Parathyroid adenoma (tissue), 2 donors: ENCODE measurements at regions not wholly inside any gene's neighbourhood (a gene's known extent, or its start where the extent isn't known, plus 50 kb on each side); places are given as distances from the start of the nearest gene placed in this dataset.

ENCODE experiments used
- H2AFZ ChIP-seq: fragments of 300-600 bp; sonication (generic); one replicate; pipeline ENCODE4 v1.7.0; 2017; ENCODE audit warnings: antibody characterized with exemption, mild to moderate bottlenecking
- H3K27ac ChIP-seq: fragments of 300-600 bp; sonication (generic); one replicate; pipeline ENCODE4 v1.7.0; 2017
- H3K27me3 ChIP-seq: fragments of 300-600 bp; sonication (generic); one replicate; pipeline ENCODE4 v1.7.0; 2017; ENCODE audit warnings: low read length; ENCODE audit not compliant: control insufficient read depth, insufficient read depth
- H3K36me3 ChIP-seq: fragments of 300-600 bp; sonication (generic); one replicate; pipeline ENCODE4 v1.7.0; 2017; ENCODE audit warnings: low read length; ENCODE audit not compliant: control insufficient read depth, insufficient read depth
- H3K4me1 ChIP-seq: fragments of 300-600 bp; sonication (generic); one replicate; pipeline ENCODE4 v1.7.0; 2017; ENCODE audit warnings: control low read depth
- H3K4me2 ChIP-seq: fragments of 300-600 bp; sonication (generic); one replicate; pipeline ENCODE4 v1.7.0; 2017; ENCODE audit warnings: low read length
- H3K4me3 ChIP-seq: fragments of 300-600 bp; sonication (generic); one replicate; pipeline ENCODE4 v1.7.0; 2017; ENCODE audit warnings: low read depth, low read length
- H3K79me2 ChIP-seq: fragments of 300-600 bp; sonication (generic); one replicate; pipeline ENCODE4 v1.7.0; 2017; ENCODE audit warnings: control low read depth
- H3K9ac ChIP-seq: fragments of 300-600 bp; sonication (generic); one replicate; pipeline ENCODE4 v1.7.0; 2017; ENCODE audit warnings: mild to moderate bottlenecking
- H3K9me3 ChIP-seq: fragments of 300-600 bp; sonication (generic); one replicate; pipeline ENCODE4 v1.7.0; 2017; ENCODE audit warnings: low read length; ENCODE audit not compliant: control insufficient read depth
- TF ChIP-seq, protein P1 (sequence below): fragments of 300-600 bp; sonication (generic); IDR thresholded peaks from one replicate; pipeline ENCODE4 v1.7.0; 2017; ENCODE audit warnings: antibody characterized with exemption, mild to moderate bottlenecking
- donor health status: primary hyperparathyroidism.

DNA sequence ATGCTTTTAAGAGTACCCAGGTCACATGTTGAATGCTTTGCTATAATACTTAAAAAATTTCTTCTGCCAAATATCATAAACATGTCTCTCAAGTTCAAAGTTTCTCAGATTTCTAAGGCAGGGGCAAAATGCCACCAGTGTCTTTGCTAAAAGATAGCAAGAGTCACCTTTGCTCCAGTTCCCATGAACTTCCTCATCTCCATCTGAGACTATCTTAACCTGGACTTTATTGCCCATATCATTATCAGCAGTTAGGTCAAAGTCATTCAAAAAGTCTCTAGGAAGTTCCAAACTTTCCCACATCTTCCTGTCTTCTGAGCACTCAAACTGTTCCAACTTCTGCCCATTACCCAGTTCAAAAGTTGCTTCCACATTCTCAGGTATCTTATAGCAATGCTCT lies 307.6 kb upstream of the TNC start:
- H3K4me3 ChIP-seq, result no peak overlapping the region
- no peak overlapping the region for H3K9ac ChIP-seq
- no peaks in the 10 kb centered on the region for H3K4me1 ChIP-seq
- H3K79me2 ChIP-seq, result no peaks in the 10 kb centered on the region
- TF ChIP-seq, protein P1, sequence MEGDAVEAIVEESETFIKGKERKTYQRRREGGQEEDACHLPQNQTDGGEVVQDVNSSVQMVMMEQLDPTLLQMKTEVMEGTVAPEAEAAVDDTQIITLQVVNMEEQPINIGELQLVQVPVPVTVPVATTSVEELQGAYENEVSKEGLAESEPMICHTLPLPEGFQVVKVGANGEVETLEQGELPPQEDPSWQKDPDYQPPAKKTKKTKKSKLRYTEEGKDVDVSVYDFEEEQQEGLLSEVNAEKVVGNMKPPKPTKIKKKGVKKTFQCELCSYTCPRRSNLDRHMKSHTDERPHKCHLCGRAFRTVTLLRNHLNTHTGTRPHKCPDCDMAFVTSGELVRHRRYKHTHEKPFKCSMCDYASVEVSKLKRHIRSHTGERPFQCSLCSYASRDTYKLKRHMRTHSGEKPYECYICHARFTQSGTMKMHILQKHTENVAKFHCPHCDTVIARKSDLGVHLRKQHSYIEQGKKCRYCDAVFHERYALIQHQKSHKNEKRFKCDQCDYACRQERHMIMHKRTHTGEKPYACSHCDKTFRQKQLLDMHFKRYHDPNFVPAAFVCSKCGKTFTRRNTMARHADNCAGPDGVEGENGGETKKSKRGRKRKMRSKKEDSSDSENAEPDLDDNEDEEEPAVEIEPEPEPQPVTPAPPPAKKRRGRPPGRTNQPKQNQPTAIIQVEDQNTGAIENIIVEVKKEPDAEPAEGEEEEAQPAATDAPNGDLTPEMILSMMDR, result no peak
- H3K27me3 ChIP-seq, result no peaks in the 10 kb centered on the region
- no peaks in the 10 kb centered on the region for H3K36me3 ChIP-seq
- H3K9me3 ChIP-seq, result no peaks in the 10 kb centered on the region
- H3K27ac ChIP-seq, result no peak overlapping the region
- no peak overlapping the region for H3K4me2 ChIP-seq
- H2AFZ ChIP-seq, result no peak overlapping the region

DNA sequence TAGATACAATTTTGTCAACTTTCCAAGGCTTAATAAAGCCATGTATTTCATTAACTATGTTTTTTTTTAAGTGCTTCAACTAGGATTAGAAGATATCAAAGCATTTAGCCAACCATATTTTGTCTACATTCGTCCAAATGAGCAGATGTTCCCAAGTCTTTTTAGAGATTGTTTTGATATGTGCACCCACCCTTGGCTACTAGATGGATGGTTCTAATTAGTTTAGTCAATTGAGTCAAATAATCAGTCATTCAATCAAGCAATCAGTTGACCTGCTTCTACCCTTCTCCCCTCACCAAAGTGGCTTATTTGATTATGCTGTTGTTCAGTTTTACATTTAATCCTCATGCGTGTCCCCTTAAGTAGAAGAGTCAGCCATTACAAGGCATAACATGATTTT lies 319.5 kb upstream of the TNC start:
- TF ChIP-seq, protein P1, result no peak
- no peak overlapping the region for H3K4me2 ChIP-seq
- H3K79me2 ChIP-seq, result no peaks in the 10 kb centered on the region
- no peak overlapping the region for H3K27ac ChIP-seq
- H3K9me3 ChIP-seq, result no peaks in the 10 kb centered on the region
- no peak overlapping the region for H3K4me3 ChIP-seq
- no peak overlapping the region for H2AFZ ChIP-seq
- no peaks in the 10 kb centered on the region for H3K4me1 ChIP-seq
- H3K36me3 ChIP-seq, result no peaks in the 10 kb centered on the region
- no peaks in the 10 kb centered on the region for H3K27me3 ChIP-seq
- H3K9ac ChIP-seq, result no peak overlapping the region

DNA sequence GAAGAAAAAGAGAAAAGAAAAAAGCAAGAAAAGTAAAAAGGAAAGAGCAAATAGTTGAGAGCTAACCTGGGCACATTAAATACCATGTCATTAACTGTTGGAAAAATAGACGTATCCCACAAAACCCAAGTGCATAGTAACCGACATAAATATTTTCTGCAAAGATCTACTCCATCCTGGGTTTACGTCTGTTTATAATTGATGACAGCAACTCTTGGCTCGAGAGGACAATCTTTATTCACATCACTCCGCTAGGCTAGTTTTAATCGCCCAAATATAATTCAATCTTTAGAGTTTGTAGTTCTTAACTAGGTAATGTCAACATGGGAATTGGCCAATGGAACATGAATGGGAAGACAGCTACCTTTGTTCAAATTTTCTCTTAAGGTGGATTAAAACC lies 321.7 kb upstream of the TNC start:
- Histone ChIP-seq H3K9me3 (no peaks in the 10 kb centered on the region), H3K4me1 (no peaks in the 10 kb centered on the region), H3K4me3 (no peak overlapping the region), H3K27ac (no peak overlapping the region), H3K9ac (no peak overlapping the region), H3K4me2 (no peak overlapping the region), H2AFZ (no peak overlapping the region), H3K36me3 (no peaks in the 10 kb centered on the region), H3K27me3 (no peaks in the 10 kb centered on the region), H3K79me2 (no peaks in the 10 kb centered on the region)
- TF ChIP-seq, protein P1, result no peak

DNA sequence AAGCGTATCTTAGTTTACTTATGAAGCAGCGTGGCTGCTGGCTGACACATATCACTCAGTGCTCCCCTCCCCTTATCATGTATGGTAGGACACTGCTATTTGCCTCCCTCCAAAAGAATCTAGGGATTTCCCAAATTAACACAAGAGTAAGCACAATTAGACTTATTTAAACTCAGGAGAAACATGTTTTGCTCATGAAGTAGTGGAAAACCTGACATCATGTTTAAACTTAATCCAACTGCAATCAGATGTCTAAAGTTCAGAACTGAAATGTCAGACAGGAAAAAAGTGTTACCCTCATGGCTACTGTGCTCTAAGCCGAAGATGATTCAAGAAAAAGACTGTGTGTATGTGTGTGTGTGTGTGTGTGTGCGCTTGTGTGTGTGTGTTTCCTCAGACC lies 324.1 kb upstream of the TNC start:
- H3K27me3 ChIP-seq, result no peaks in the 10 kb centered on the region
- H3K27ac ChIP-seq, result no peak overlapping the region
- TF ChIP-seq, protein P1, result no peak
- no peaks in the 10 kb centered on the region for H3K4me1 ChIP-seq
- no peak overlapping the region for H3K4me3 ChIP-seq
- no peaks in the 10 kb centered on the region for H3K9me3 ChIP-seq
- H3K36me3 ChIP-seq, result no peaks in the 10 kb centered on the region
- H2AFZ ChIP-seq, result no peak overlapping the region
- no peak overlapping the region for H3K4me2 ChIP-seq
- H3K79me2 ChIP-seq, result no peaks in the 10 kb centered on the region
- H3K9ac ChIP-seq, result no peak overlapping the region

DNA sequence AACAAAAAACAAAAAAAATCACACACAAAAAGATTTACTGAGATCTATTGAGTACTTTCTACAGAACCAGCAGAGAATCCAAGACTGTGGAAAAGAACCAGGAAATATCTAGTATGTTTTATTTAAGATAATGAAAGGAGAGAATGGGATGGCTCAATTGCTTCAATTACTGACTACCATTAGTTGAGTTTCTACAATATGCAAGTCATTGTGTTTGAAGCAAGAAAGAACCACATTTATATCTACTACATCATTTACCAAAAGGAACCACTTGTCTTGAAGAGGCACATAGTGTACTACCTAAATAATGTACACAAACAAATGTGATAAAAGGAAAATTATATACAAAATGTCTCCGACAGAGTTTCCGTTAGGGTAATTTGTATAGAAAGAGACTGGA lies 325.9 kb upstream of the TNC start:
- H3K9me3 ChIP-seq, result no peaks in the 10 kb centered on the region
- no peak overlapping the region for H3K4me2 ChIP-seq
- H3K4me3 ChIP-seq, result no peak overlapping the region
- no peaks in the 10 kb centered on the region for H3K36me3 ChIP-seq
- no peak overlapping the region for H3K27ac ChIP-seq
- H3K4me1 ChIP-seq, result no peaks in the 10 kb centered on the region
- no peaks in the 10 kb centered on the region for H3K27me3 ChIP-seq
- TF ChIP-seq, protein P1, result no peak
- no peaks in the 10 kb centered on the region for H3K79me2 ChIP-seq
- no peak overlapping the region for H2AFZ ChIP-seq
- H3K9ac ChIP-seq, result no peak overlapping the region
